OCI-LY3 (cell line): ENCODE measurements at regions not wholly inside any gene's neighbourhood (a gene's known extent, or its start where the extent isn't known, plus 50 kb on each side); places are given as distances from the start of the nearest gene placed in this dataset.

Experiments used
- H2AFZ ChIP-seq: fragments of 200-600, 300-600 bp; shearing (Covaris generic); 2 replicates; pipeline ENCODE4 v1.6.0; 2014; ENCODE audit warnings: antibody characterized with exemption, low read depth, low read length
- H3K27ac ChIP-seq: fragments of 200-600, 300-600 bp; sonication (generic); 2 replicates; pipeline ENCODE4 v1.5.1; 2014; ENCODE audit warnings: mild to moderate bottlenecking, low read length, moderate library complexity, mixed read lengths
- H3K27me3 ChIP-seq: fragments of 200-600, 300-600 bp; sonication (generic); 2 replicates; pipeline ENCODE4 v1.6.1; 2014; ENCODE audit warnings: low read depth, low read length, mixed read lengths
- H3K36me3 ChIP-seq: fragments of 200-600, 300-600 bp; sonication (generic); replicated peaks from 2 replicates; pipeline ENCODE3; 2014; ENCODE audit warnings: low read depth, low read length, mixed read lengths
- H3K4me1 ChIP-seq: fragments of 300-600, 200-600 bp; sonication (generic); 2 replicates; pipeline ENCODE4 v1.6.1; 2014; ENCODE audit warnings: low read length, mixed read lengths
- H3K4me2 ChIP-seq: fragments of 200-600, 300-600 bp; sonication (generic); 2 replicates; pipeline ENCODE4 v1.6.1; 2014; ENCODE audit warnings: low read length, mixed read lengths
- H3K4me3 ChIP-seq: fragments of 300-600, 200-600 bp; sonication (generic); 2 replicates; pipeline ENCODE4 v1.5.1; 2014; ENCODE audit warnings: antibody characterized with exemption, mild to moderate bottlenecking, low read length, moderate library complexity
- H3K79me2 ChIP-seq: fragments of 300-600, 200-600 bp; shearing (Covaris generic); 2 replicates; pipeline ENCODE4 v1.6.1; 2014; ENCODE audit warnings: mild to moderate bottlenecking, low read length, mixed read lengths
- H3K9ac ChIP-seq: fragments of 300-600, 200-600 bp; shearing (Covaris generic); 2 replicates; pipeline ENCODE4 v1.6.0; 2014; ENCODE audit warnings: mild to moderate bottlenecking, low read length, moderate library complexity
- H3K9me3 ChIP-seq: fragments of 200-600, 300-600 bp; shearing (Covaris generic); 2 replicates; pipeline ENCODE4 v1.6.1; 2014; ENCODE audit warnings: low read length, mixed read lengths; ENCODE audit not compliant: insufficient read depth
- H4K20me1 ChIP-seq: fragments of 200-600, 300-600 bp; sonication (generic); 2 replicates; pipeline ENCODE4 v1.6.1; 2016; ENCODE audit warnings: low read length, mixed read lengths; ENCODE audit not compliant: insufficient read depth
- EZH2phosphoT487 ChIP-seq: fragments of 200-600 bp; shearing (Covaris generic); IDR thresholded peaks from 2 replicates; pipeline ENCODE4 v1.6.1; 2018; ENCODE audit warnings: antibody characterized with exemption, mixed run types, low read depth
- TF ChIP-seq, protein P1 (sequence below): fragments of 200-600, 300-600 bp; sonication (generic); IDR thresholded peaks from 2 replicates; pipeline ENCODE4 v1.5.1; 2014; ENCODE audit warnings: antibody characterized with exemption, low read length, low read depth

DNA sequence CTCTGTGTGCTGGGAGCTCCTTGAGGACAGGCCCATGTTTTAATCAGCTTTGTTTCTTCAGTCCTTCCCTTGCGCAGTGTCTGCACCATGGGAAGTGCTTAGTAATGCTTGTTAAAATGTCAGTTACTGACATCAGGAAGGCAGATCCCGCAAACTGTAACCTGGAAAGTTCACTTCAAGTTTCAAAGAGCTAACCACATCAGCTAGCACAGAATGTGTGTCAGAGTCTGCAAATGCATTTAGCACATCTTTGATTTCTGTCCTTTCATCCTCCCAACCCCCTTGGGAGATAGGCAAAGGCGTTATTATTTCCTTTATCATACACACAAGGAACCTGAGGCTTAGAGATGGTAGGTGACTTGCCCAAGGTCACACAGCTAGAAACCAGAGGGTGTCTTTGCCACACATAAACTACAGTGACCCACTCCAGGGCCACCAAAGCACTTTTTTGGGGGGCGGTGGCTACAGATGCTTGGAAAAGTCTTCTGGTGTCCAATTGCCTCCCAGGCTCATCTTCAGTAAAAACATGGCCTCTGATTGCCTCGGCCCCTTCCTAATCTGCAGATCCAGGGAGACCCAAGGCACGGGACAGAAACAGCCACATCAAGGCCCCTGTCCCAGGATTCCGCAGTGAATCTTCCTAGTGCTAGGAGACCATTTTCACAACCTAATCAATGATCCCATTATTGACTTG is 116.2 kb upstream of the GPR26 start:
- no peak overlapping the region for H3K9ac ChIP-seq
- H3K4me2 ChIP-seq, result no peak overlapping the region
- no peaks in the 10 kb centered on the region for H4K20me1 ChIP-seq
- no peaks in the 10 kb centered on the region for H3K9me3 ChIP-seq
- H3K4me1 ChIP-seq, result peaks cover 43% of the 10 kb centered on the region
- H3K79me2 ChIP-seq, result no peaks in the 10 kb centered on the region
- TF ChIP-seq, protein P1, sequence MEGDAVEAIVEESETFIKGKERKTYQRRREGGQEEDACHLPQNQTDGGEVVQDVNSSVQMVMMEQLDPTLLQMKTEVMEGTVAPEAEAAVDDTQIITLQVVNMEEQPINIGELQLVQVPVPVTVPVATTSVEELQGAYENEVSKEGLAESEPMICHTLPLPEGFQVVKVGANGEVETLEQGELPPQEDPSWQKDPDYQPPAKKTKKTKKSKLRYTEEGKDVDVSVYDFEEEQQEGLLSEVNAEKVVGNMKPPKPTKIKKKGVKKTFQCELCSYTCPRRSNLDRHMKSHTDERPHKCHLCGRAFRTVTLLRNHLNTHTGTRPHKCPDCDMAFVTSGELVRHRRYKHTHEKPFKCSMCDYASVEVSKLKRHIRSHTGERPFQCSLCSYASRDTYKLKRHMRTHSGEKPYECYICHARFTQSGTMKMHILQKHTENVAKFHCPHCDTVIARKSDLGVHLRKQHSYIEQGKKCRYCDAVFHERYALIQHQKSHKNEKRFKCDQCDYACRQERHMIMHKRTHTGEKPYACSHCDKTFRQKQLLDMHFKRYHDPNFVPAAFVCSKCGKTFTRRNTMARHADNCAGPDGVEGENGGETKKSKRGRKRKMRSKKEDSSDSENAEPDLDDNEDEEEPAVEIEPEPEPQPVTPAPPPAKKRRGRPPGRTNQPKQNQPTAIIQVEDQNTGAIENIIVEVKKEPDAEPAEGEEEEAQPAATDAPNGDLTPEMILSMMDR, result no peak
- TF ChIP-seq EZH2phosphoT487, result no peak
- H2AFZ ChIP-seq, result no peak overlapping the region
- no peak overlapping the region for H3K4me3 ChIP-seq
- no peak overlapping the region for H3K27ac ChIP-seq
- H3K27me3 ChIP-seq, result no peaks in the 10 kb centered on the region
- H3K36me3 ChIP-seq, result no peaks in the 10 kb centered on the region

DNA sequence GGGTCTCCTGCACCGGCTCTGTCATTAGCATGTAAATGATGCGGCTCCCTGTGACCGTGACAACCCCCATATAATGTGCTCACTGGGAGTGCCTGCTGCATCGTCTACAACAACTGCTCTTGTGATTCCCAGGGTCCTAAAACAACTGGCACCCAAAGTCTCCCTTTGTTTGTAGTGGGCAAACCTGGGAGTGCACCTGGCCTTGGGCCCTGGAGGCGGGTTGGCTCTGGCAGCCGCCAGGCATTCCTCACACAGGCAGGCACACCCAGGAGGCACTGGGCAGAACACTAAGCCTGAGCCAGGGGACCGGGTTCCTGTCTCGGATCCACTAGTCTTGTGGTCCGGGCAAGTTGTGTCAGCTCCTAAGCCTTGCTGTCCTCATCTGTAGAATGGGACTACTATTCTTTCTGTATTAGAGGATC is 115.5 kb upstream of the GPR26 start:
- no peak overlapping the region for H2AFZ ChIP-seq
- H3K4me2 ChIP-seq, result peak overlapping the region; percentile 20; the same call in 1 of the 2 replicates

DNA sequence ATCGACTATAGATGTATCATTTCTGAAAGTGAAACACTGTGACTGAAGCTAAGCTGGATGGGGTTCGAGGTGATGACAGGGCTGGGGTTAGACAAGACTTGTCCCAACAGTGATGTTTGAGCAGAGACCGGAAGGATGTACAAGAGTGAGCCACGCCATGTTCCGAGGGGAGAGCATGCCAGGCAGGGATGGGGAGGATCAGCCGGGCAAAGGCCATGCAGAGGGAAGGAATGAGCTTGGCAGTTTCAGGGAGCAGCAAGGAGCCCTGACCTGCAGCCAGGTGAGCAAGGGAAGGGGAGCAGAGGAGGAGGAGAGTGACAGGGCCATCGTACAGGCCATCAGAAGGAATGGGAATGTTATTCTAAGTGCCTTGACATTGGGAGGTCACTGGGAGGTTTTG is 114.9 kb upstream of the GPR26 start:
- Histone ChIP-seq H3K4me2 (no peak overlapping the region), H3K27ac (no peak overlapping the region), H3K36me3 (no peaks in the 10 kb centered on the region), H3K9me3 (no peaks in the 10 kb centered on the region), H4K20me1 (no peaks in the 10 kb centered on the region), H3K9ac (no peak overlapping the region), H3K79me2 (no peaks in the 10 kb centered on the region), H3K27me3 (no peaks in the 10 kb centered on the region), H2AFZ (no peak overlapping the region), H3K4me1 (peaks cover 55% of the 10 kb centered on the region), H3K4me3 (no peak overlapping the region)
- TF ChIP-seq, protein P1, result no peak
- TF ChIP-seq EZH2phosphoT487, result no peak

More for the DNA sequence above, 115.5 kb upstream of the GPR26 start:
- no peak overlapping the region for H3K27ac ChIP-seq
- peaks cover 51% of the 10 kb centered on the region for H3K4me1 ChIP-seq
- no peaks in the 10 kb centered on the region for H4K20me1 ChIP-seq
- no peak overlapping the region for H3K9ac ChIP-seq
- no peaks in the 10 kb centered on the region for H3K9me3 ChIP-seq
- no peaks in the 10 kb centered on the region for H3K36me3 ChIP-seq
- H3K4me3 ChIP-seq, result no peak overlapping the region
- H3K79me2 ChIP-seq, result no peaks in the 10 kb centered on the region
- no peaks in the 10 kb centered on the region for H3K27me3 ChIP-seq
- TF ChIP-seq EZH2phosphoT487, result no peak
- TF ChIP-seq, protein P1, result no peak

DNA sequence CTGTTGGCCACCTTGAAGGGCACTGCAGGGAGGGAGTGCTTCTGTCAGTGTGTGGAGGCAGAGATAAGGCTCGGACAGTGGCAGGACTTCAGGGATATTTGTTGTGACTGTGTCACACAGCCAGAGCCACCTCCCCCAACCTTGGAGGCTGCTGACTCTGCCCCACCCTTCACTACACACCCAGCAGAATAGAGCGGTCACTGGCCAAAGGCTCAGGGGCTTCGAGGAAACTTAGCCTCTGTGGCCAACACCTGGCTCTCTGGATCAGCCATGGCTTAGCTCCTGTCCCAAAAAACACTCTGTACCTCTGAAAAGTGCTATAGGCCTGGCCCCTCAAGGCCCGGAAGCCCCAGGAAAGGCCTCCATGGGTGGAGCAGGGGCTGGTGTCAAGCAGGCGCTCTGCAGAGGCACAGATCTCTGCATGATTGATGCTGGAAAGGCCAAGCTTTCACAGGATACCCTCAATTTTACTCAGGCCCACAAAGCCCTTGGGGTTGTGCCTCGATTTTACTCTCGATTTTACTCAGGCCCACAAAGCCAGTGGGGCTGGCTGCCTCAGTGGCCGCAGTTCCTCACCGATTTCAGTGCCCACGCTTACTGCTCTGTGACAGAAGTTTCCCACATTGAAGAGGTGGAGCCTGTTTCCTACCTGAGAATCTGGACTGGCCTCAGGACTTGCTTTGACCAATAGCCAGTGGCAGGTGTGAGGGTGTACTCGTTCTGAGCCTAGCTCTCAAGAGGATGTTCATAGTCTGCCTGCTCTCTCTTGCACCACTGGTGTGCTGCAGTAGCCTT is 113.2 kb upstream of the GPR26 start:
- Histone ChIP-seq H3K9ac (peak overlapping the region; percentile 24; the same call in 1 of the 2 replicates), H4K20me1 (no peaks in the 10 kb centered on the region), H3K4me1 (peaks cover 62% of the 10 kb centered on the region), H3K4me3 (0 out of 2 replicates have a peak overlapping the region, but pooled peaks have one; percentile 58), H3K9me3 (no peaks in the 10 kb centered on the region), H3K36me3 (no peaks in the 10 kb centered on the region), H3K79me2 (no peaks in the 10 kb centered on the region), H3K27ac (peak overlapping the region; percentile 47), H2AFZ (peak overlapping the region; percentile 35), H3K4me2 (peak overlapping the region; percentile 74), H3K27me3 (no peaks in the 10 kb centered on the region)
- no peak for TF ChIP-seq EZH2phosphoT487
- TF ChIP-seq, protein P1, result no peak
